GM21528 (cell line): ENCODE measurements at regions not wholly inside any gene's neighbourhood (a gene's known extent, or its start where the extent isn't known, plus 50 kb on each side); places are given as distances from the start of the nearest gene placed in this dataset.

ENCODE experiments used
- ATAC-seq: cut with Tn5 transposase; IDR thresholded peaks from one replicate; pipeline ENCODE4 v1.9.1; 2021; ENCODE audit warnings: mild to moderate bottlenecking, moderate library complexity; ENCODE audit not compliant: unreplicated experiment, low FRiP score

DNA sequence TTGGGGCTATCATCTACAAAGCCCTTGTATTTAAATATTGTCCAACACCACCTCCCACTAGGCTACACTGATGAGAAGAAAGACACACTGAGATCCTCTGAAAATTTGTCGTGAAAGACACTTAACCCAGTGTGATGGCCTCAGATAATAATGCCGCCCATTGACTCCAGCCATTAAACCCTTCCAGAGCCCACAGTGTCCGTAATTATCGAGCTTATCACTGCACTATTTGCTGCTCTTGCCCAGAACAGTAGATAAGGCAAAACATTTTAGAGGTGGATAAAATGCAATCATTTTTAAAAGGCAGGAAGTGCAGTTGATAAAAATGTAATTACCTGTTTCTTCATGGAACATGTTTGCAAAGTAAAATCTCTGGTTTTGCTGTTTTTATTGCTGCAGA, 121.3 kb upstream of the DDX18 start:
- ATAC-seq, result no peak

DNA sequence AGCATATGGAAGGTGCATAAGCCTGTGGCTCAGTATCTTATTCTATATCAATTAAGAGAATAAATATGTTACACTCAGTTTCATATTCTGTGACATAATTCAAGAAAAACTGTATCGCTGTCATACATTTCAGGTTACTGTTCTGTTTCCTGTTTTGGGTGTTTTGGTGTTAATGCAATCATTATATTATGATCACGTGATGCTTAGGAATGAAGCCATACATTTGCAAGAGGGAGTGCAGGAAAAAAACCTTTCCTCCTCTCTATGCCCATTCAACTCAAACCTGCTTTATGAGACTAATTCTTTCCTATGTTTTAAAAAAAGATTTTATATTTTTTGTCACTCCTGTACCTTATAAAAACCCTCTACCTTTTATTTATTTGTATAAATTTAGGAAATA, 120.8 kb upstream of the DDX18 start:
- ATAC-seq, result no peak

DNA sequence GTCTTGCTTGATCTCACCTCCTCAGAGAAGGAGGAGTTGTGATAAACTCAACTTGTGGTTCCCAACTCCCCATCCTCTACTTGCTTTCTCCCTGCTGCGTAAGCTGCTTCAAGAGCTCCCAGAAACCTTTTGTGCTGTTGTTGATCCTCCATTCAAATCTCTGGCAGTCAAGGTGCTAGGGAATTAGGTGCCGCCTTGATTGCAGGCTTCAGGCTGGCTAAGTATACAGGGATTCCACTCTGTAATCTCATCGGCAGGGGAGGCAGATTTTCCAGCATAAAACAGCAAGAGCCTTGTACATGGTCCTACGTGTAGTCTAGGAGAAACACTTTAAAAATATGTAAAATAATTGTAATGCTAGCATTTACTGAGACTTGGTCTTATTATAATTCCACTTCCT, 116.2 kb upstream of the DDX18 start:
- no peak for ATAC-seq

GRCh38 chr2:117698819-117699218, 115.7 kb upstream of the DDX18 start:
- ATAC-seq, result no peak

- no peak for ATAC-seq
These were observed 114.0 kb upstream of the DDX18 start for GRCh38 chr2:117700471-117700870.

GRCh38 chr2:117701365-117701764, 113.1 kb upstream of the DDX18 start:
- no peak for ATAC-seq

- ATAC-seq, result no peak
These were observed 112.4 kb upstream of the DDX18 start for GRCh38 chr2:117702098-117702497.

GRCh38 chr2:117703858-117704257, 110.6 kb upstream of the DDX18 start:
- no peak for ATAC-seq

DNA sequence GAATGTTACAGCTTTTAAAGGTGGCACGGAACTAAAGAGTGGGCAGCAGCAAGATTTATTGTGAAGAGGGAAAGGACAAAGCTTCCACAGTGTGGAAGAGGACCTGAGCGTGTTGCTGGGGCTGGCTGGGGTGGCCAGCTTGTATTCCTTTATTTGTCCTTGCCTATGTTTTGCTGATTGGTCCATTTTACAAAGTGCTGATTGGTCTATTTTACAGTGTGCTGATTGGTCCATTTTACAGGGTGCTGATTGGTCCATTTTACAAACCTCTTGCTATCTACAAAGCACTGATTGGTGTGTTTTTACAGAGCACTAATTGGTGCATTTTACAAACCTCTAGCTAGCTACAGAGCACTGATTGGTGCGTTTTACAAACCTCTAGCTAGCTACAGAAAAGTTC, 109.7 kb upstream of the DDX18 start:
- ATAC-seq, result no peak

DNA sequence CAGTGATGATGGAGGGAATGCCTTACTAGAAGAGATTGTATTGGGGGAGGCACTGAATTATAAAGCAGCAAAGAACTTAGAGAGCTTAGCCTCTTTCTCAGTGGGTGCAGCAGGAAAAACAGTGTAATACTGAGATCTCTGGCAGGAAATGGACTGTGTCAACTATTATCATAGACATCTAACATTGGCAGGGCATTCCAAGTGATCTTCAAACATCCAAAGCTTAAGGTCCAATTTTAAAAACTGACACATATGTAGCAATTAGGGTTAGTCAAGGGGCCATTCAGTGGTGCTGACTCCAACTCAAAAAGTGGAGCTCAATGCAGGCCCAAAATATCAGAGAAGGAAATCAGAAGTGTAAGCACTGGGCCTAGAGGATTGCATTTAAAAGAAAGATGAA, 106.6 kb upstream of the DDX18 start:
- ATAC-seq, result no peak

- no peak for ATAC-seq
These were observed 101.8 kb upstream of the DDX18 start for GRCh38 chr2:117712684-117713083.

DNA sequence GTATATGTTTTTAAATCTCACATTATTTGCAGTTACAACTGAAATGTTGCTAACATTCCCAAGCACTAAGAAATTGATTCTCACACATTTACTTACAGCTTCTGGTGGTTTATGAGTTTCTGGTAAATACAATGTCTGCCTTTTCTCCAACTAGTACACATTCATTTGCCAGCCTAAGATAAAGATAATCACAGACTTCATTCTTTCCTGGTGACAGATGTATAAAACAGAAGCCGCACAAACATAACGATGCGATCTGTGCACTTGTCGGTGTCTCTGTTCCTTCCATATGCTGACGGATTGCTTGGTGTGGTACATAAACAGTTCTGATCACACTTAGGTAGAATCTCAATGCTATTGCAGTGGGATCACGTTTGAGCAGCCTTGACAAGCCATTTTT, 100.4 kb upstream of the DDX18 start:
- ATAC-seq, result no peak

- no peak for ATAC-seq
These were observed 99.6 kb upstream of the DDX18 start for GRCh38 chr2:117714745-117715417.

DNA sequence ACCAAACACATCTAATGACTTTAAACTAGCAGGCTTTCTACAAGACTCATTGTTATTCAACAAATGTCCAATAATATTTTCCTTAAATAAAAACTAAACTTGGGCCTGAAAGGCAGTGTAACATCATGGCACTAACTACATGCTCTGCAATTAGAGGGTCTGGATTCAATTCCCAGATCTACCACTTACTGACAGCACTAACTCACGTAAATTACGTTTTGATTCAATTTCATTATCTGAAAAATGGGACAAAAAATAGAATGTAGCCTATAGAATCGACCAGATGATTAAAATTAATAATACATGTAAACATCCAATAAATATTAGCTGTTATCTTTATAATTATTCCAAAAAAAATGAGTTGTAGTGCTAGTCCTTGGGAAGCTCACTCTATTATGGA, 98.0 kb upstream of the DDX18 start:
- no peak for ATAC-seq

DNA sequence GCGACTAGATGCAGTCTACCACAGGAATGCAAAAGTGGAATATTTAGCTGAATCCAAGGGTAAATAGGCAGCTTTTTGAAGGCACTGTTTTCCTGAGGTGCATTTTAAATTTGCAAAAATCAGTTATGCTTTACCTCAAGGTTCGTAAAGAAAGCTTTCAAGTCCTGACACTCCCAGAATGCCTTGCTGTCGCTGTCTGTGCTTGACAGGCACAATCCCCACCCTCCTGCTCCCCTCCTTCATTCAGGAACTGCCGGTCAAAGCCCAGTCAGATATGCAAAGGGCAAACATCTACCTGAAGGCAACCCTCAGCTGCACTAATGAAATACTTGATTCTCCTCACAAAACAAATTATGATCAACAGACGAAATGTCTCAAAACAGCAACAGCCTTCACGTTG, 97.4 kb upstream of the DDX18 start:
- ATAC-seq, result no peak

- ATAC-seq, result no peak
These were observed 96.4 kb upstream of the DDX18 start for GRCh38 chr2:117718048-117718447.

GRCh38 chr2:117720765-117721164, 93.7 kb upstream of the DDX18 start:
- ATAC-seq, result no peak

GRCh38 chr2:117723483-117723882, 91.0 kb upstream of the DDX18 start:
- no peak for ATAC-seq

DNA sequence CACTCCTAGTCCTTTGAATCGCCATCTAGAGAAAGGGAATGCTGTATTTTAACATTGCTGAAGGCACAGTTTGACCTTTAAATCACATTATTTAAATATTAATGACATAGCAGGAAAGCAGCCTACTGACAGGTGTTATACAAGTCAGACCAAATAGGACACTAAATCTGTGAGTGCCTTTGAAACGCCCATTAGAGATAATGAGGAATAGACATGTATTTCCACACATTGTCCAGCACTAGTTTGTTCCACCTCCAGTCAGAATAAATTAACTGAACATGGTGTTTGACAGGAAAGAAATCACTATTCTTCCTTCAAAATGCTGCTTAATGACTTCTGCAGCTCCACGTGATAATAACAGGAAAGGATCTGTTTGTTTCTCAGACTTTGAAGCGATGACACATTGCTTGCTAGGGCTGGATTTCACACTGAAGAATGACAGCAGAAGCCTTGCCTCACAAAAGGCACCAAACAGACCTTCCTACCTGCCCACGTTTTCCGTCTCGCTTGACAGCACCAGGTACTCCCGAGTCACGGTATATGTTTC, 90.5 kb upstream of the DDX18 start:
- ATAC-seq, result no peak

DNA sequence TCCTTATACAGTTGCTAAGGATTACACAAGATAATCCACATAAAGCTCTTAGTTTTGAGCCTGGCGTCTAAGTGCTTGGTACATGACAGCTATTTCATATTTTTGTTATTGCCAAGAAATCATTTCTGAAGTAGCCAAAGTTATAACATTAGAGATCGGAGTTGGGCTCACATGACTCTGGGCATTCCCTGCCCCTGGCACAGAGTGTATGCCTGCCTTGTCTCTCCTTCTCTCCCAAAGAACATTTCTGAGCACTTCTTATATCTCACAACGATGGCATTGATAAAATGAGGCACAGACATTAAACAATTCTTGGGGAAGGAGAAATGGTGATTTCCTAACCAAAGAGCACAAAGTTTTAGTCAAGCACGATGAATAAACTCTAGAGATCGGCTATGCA, 87.7 kb upstream of the DDX18 start:
- no peak for ATAC-seq

- ATAC-seq, result no peak
These were observed 76.6 kb upstream of the DDX18 start for GRCh38 chr2:117737846-117738245.

- ATAC-seq, result no peak
These were observed 75.3 kb upstream of the DDX18 start for GRCh38 chr2:117738991-117739839.
